Activated naive CD8-positive, alpha-beta T cell treated with anti-CD3 and anti-CD28 coated beads, Interleukin-2, amount 10 ng/mL, durations not matched to agents 7 days and 5 days (primary cell): ENCODE measurements at regions not wholly inside any gene's neighbourhood (a gene's known extent, or its start where the extent isn't known, plus 50 kb on each side); places are given as distances from the start of the nearest gene placed in this dataset.
"Not testable (repeated sequence)": the region's sequence is repeated elsewhere in the genome, so short reads cannot be mapped to it uniquely, and the experiment has no call there.

ENCODE experiments used
- ATAC-seq: fragments of 150-1000 bp; cut with Tn5 transposase; one replicate; pipeline ENCODE4 v1.10.0; 2021; ENCODE audit warnings: low read depth, moderate library complexity
- POLR2A ChIA-PET: fragments of 350-600 bp; sonication (Branson Sonifier 250); formaldehyde crosslinking; loops from one replicate; lab custom pipeline; 2021; ENCODE audit warnings: antibody characterized with exemption; lab: Charles Lee
- DNase-seq: peaks from one replicate; pipeline ENCODE4 v3.0.0; 2021
- H3K27ac Mint-ChIP-seq: one replicate; pipeline ENCODE4 v1.8.0; 2022; ENCODE audit warnings: mild to moderate bottlenecking, mixed read lengths
- H3K27me3 Mint-ChIP-seq: one replicate; pipeline ENCODE4 v1.8.0; 2022; ENCODE audit warnings: mild to moderate bottlenecking, moderate library complexity, mixed read lengths
- H3K36me3 Mint-ChIP-seq: one replicate; pipeline ENCODE4 v1.8.0; 2021; ENCODE audit warnings: mild to moderate bottlenecking, mixed read lengths
- H3K4me1 Mint-ChIP-seq: one replicate; pipeline ENCODE4 v1.8.0; 2021; ENCODE audit warnings: mixed read lengths
- H3K4me3 Mint-ChIP-seq: one replicate; pipeline ENCODE4 v1.8.0; 2022; ENCODE audit warnings: mild to moderate bottlenecking, moderate library complexity, mixed read lengths
- H3K9me3 Mint-ChIP-seq: one replicate; pipeline ENCODE4 v1.8.0; 2021; ENCODE audit warnings: mixed read lengths

DNA sequence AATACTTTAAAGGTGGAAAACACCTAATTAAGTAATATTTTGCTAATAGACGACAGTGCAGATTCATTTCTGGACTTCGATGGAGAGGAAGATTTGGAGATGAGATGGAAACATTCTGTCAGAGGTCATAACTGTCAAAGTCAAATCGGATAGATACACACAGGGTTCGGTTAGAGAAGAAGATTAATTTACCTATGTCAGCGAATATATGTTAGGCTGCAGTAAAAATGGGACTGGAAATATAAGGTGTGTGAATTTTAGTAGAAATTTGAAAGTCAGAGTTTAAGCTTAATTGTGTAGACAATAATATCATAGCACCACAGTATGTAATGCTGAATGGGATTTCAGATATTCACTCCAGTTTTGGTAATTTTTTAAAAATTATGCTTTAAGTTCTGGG, 1020.3 kb upstream of the ACO1 start:
- Mint-ChIP-seq H3K9me3 (peaks cover 3% of the 10 kb centered on the region), H3K27me3 (no peaks in the 10 kb centered on the region), H3K4me3 (no peak overlapping the region), H3K4me1 (no peaks in the 10 kb centered on the region), H3K36me3 (no peaks in the 10 kb centered on the region), H3K27ac (no peak overlapping the region)
- DNase-seq = no peak
- no peak for ATAC-seq
- POLR2A ChIA-PET = no interaction called here

DNA sequence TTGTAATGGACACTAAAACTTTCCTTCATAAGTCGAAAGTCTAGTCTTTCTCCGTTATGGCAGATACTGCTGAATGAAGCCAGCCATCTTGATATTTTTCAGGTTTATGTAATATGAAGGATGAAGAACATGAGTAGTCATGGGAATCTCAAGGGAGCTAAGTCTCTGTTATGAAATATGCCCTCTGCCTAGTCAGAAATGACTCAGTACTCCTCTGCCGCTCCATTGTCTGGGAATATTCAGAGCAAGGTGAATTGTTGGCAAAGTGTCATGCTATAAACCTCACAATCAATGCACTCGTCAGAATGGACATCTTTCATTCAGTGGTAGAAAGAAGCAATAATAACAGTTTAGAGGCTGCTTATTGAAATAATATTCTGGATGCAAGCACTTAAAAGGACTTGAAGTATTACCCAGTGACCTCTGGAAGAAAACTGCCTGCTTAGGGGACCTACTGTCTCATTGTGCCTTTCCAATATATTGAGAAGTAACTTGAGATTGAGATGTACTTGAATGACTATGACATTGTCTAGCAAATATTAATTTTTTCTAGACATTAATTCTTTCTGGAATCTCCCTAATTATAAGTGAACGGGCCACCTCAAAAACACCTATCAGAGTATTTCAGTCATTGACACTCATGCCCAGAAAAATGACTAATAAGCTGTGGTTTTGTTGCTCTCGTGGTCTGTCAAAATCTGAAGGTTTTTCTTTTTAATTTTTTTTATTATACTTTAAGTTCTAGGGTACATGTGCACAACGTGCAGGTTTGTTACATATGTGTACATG, 1011.5 kb upstream of the ACO1 start:
- ATAC-seq = no peak
- Mint-ChIP-seq H3K27me3 (no peaks in the 10 kb centered on the region), H3K36me3 (peaks cover 4% of the 10 kb centered on the region), H3K27ac (no peak overlapping the region), H3K4me3 (no peak overlapping the region), H3K4me1 (no peaks in the 10 kb centered on the region), H3K9me3 (peaks cover 2% of the 10 kb centered on the region)
- DNase-seq = no peak
- POLR2A ChIA-PET = no interaction called here

DNA sequence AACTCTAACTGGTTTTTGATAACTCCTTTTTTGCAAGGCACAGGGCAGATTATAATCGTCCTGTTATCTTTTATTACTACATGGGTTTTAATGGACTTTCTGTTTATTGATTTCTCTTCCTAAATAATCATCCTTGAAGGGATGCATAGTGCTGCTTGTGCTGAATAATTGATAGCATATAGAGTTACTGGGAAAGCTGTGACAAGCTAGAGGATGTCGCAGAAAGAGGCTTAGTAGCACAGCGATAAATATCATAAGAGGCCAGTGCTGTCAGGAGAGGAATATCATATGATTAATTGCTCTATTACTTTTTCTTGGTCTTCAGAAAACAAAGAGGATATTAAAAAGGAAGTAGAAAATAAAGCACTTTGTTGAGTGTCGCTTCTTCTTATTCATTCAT, 1007.1 kb upstream of the ACO1 start:
- H3K9me3 Mint-ChIP-seq = peaks cover 6% of the 10 kb centered on the region
- POLR2A ChIA-PET = no interaction called here

DNA sequence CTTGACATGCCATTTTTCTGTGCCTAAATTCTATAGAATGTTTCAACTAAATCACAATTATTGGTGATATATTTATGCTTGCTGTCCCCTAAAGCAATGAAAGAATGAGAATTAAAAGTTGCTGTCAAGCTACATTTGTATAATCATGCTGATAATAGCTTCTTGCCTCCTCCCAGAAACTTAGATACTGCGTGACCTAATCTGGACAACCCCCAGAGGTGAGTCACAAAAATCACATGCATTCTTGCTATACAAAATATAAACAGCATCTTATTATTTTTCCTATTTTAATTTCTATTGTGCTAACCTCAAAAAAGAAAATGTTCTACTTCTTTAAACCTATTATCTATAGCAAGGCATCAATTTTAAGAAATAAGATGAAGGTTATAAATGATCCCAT, 995.8 kb upstream of the ACO1 start:
- POLR2A ChIA-PET = no interaction called here
- ATAC-seq (no peak), DNase-seq (no peak)
- Mint-ChIP-seq H3K9me3 (peaks cover 1% of the 10 kb centered on the region), H3K27ac (no peak overlapping the region), H3K4me1 (peaks cover 6% of the 10 kb centered on the region), H3K27me3 (no peaks in the 10 kb centered on the region), H3K36me3 (peaks cover 4% of the 10 kb centered on the region), H3K4me3 (no peak overlapping the region)

More for the DNA sequence above, 1007.1 kb upstream of the ACO1 start:
- H3K27me3 Mint-ChIP-seq = no peaks in the 10 kb centered on the region
- no peaks in the 10 kb centered on the region for H3K4me1 Mint-ChIP-seq
- no peak overlapping the region for H3K27ac Mint-ChIP-seq
- H3K4me3 Mint-ChIP-seq = no peak overlapping the region
- no peak for ATAC-seq
- peaks cover 4% of the 10 kb centered on the region for H3K36me3 Mint-ChIP-seq
- no peak for DNase-seq

DNA sequence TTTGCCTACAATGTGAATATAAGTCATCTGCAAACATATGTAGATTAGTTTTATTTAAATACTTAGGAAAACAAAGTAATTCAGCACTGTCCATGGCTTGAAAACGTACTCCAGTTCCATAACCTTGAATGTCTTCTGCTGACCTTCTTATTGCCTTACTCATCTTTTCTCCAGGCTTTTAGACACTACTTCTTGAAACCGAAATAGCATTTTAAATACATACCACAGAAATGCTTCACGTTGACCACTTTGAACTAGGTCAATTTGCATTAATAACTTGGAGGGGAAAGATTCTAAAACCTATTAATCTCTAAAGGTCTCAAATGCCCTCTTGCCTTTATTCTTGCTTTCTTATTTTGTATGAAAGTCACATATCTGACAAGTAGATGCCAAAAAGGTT, 995.4 kb upstream of the ACO1 start:
- H3K27ac Mint-ChIP-seq = no peak overlapping the region
- ATAC-seq = no peak
- DNase-seq = no peak
- peaks cover 1% of the 10 kb centered on the region for H3K9me3 Mint-ChIP-seq
- H3K36me3 Mint-ChIP-seq = peaks cover 4% of the 10 kb centered on the region
- POLR2A ChIA-PET = no interaction called here
- H3K4me3 Mint-ChIP-seq = no peak overlapping the region
- peaks cover 6% of the 10 kb centered on the region for H3K4me1 Mint-ChIP-seq
- H3K27me3 Mint-ChIP-seq = no peaks in the 10 kb centered on the region

DNA sequence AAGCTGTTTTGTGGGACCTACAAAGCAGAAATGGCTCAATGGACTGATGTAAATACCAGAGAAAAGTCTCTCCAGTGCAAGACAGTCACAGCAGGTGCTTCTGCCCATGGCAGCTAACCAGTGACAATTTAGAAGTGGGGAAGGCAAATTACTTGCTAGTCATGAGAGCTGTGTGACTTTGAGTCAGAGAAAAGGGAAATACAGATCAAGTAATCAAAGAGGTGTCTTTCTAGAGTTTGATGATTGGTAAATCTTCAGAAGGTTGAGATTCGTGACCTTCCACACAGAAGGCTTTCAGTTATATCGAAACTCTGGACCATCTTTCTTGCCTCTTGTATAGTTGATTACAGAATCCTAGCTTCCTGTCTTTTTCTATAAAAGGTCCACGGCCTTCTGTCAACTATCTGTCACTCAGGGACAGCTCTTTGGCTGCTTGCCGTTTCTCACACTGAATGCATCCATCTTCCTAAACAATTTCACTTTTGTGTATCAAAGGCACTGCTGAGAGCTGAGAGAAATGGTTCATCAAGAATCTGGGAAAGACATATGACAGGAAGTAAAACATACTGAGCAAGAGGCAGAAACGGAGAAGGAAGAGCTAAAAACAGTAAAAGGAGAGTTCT, 993.9 kb upstream of the ACO1 start:
- no peak for DNase-seq
- H3K27ac Mint-ChIP-seq = peak overlapping the region; percentile 65
- peaks cover 4% of the 10 kb centered on the region for H3K36me3 Mint-ChIP-seq
- POLR2A ChIA-PET = no interaction called here
- ATAC-seq = no peak
- peak overlapping the region; percentile 44 for H3K4me3 Mint-ChIP-seq
- H3K9me3 Mint-ChIP-seq = peaks cover 1% of the 10 kb centered on the region
- H3K27me3 Mint-ChIP-seq = no peaks in the 10 kb centered on the region
- peaks cover 6% of the 10 kb centered on the region for H3K4me1 Mint-ChIP-seq

DNA sequence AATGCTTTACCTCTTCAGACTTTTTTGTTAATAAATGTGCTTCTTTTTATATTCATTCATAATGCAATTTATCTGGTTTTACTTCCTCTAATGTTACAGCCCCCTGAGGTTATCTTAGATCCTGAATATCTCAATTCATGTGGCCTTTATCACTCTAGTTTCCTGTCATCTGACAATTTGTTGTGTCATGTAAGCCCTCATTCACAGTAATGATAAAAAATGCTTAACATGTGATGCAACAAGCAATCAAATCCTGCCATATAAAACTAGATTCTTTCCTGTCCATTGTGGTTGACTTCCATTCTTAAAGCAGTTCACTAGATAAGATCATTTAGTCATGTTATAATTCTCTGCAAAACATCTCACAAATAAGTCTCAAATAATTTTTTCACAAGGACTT, 991.2 kb upstream of the ACO1 start:
- ATAC-seq = no peak
- Mint-ChIP-seq H3K4me1 (peaks cover 6% of the 10 kb centered on the region), H3K9me3 (peaks cover 1% of the 10 kb centered on the region)

DNA sequence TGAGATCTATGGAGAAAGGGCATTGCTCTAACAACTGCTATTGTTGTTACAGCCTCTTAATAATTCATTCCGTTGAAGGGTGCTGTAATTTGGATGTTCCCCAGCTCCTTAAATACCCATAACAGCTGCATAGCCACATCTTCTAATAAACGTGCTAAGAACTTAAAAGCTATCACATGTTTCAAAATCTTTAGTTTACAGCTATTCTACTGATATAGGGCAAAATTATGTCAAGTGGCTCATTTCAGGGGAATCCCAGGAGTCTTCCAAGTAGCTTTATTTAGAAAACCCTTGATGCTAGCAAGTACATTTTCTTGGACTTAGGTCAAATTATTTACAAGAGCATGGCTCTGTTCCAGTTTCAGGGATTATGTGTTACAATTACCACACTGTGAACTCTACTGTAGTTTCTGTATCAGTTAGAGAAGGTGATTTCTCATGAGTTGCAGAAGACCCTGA, 990.4 kb upstream of the ACO1 start:
- H3K9me3 Mint-ChIP-seq = peaks cover 1% of the 10 kb centered on the region
- H3K4me3 Mint-ChIP-seq = no peak overlapping the region
- peaks cover 6% of the 10 kb centered on the region for H3K4me1 Mint-ChIP-seq
- POLR2A ChIA-PET = no interaction called here
- DNase-seq (no peak), ATAC-seq (no peak)
- peaks cover 4% of the 10 kb centered on the region for H3K36me3 Mint-ChIP-seq
- no peaks in the 10 kb centered on the region for H3K27me3 Mint-ChIP-seq
- no peak overlapping the region for H3K27ac Mint-ChIP-seq

More for the DNA sequence above, 991.2 kb upstream of the ACO1 start:
- POLR2A ChIA-PET = no interaction called here
- Mint-ChIP-seq H3K27me3 (no peaks in the 10 kb centered on the region), H3K27ac (no peak overlapping the region), H3K4me3 (no peak overlapping the region), H3K36me3 (peaks cover 4% of the 10 kb centered on the region)
- no peak for DNase-seq

DNA sequence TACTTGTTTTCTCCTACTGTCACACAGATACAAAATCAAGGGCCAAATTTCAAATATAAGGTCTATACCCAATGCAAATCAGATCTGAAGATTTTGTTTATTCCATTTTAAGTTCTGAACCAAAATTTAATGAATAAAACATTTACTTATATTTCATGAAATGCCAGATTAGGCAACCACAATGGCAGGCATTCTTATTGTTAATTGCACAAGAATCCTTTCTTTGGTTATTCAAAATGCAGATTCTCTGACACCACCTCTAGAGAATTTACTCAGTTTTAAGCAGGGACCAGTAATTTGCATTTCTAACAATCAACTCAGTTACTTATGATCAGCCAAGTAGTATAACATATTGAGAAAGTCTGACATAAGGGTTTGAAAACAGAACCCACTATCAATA, 972.4 kb upstream of the ACO1 start:
- POLR2A ChIA-PET = no interaction called here
- peaks cover 1% of the 10 kb centered on the region for H3K36me3 Mint-ChIP-seq

DNA sequence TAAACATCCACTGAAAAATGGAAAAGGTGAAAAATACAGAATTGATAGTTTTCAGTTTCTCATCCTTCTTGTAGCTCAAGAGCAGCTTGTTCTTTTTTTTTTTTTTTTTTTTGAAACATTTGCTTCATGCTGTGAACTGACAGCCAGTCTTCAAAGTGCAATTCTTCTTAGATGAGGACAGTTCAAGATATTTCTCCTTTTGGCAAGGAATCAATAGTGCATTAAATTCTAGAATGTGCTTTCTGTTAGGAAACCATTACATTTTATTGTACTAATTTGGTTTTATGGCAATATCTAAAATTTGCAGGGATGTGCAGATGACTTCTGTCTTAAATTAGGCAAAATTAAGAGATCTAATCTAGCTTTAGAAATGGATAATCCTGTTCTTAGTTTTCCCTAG, 969.3 kb upstream of the ACO1 start:
- H3K4me3 Mint-ChIP-seq = no peak overlapping the region
- no peaks in the 10 kb centered on the region for H3K4me1 Mint-ChIP-seq
- ATAC-seq = no peak
- POLR2A ChIA-PET = no interaction called here
- peaks cover 1% of the 10 kb centered on the region for H3K36me3 Mint-ChIP-seq
- no peak overlapping the region for H3K27ac Mint-ChIP-seq
- H3K9me3 Mint-ChIP-seq = peaks cover 4% of the 10 kb centered on the region
- H3K27me3 Mint-ChIP-seq = no peaks in the 10 kb centered on the region
- DNase-seq = no peak

More for the DNA sequence above, 972.4 kb upstream of the ACO1 start:
- H3K9me3 Mint-ChIP-seq = peaks cover 6% of the 10 kb centered on the region
- ATAC-seq (no peak), DNase-seq (no peak)
- H3K4me1 Mint-ChIP-seq = no peaks in the 10 kb centered on the region
- H3K4me3 Mint-ChIP-seq = no peak overlapping the region
- H3K27me3 Mint-ChIP-seq = no peaks in the 10 kb centered on the region
- no peak overlapping the region for H3K27ac Mint-ChIP-seq

DNA sequence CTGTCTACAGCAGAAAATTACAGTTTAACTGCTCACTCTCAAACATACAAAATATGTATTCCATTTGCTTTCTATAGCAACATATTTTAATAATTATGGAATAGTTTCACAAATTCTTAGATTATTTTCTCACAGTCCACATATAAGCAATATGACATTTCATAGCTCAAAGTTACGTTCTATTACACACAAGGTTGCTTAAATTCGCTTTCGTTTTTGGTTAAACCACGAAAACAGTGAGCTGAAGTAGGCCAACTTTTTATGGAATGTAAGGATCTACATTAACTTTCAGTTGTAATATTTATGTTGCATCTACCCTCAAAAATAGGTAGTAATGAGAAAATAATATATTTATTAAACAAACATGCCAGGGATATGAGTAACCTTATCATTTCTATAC, 966.0 kb upstream of the ACO1 start:
- H3K27me3 Mint-ChIP-seq = no peaks in the 10 kb centered on the region
- peaks cover 7% of the 10 kb centered on the region for H3K9me3 Mint-ChIP-seq
- no peaks in the 10 kb centered on the region for H3K36me3 Mint-ChIP-seq
- no peak overlapping the region for H3K4me3 Mint-ChIP-seq
- no peak overlapping the region for H3K27ac Mint-ChIP-seq
- H3K4me1 Mint-ChIP-seq = no peaks in the 10 kb centered on the region
- ATAC-seq (no peak), DNase-seq (no peak)
- POLR2A ChIA-PET = no interaction called here

DNA sequence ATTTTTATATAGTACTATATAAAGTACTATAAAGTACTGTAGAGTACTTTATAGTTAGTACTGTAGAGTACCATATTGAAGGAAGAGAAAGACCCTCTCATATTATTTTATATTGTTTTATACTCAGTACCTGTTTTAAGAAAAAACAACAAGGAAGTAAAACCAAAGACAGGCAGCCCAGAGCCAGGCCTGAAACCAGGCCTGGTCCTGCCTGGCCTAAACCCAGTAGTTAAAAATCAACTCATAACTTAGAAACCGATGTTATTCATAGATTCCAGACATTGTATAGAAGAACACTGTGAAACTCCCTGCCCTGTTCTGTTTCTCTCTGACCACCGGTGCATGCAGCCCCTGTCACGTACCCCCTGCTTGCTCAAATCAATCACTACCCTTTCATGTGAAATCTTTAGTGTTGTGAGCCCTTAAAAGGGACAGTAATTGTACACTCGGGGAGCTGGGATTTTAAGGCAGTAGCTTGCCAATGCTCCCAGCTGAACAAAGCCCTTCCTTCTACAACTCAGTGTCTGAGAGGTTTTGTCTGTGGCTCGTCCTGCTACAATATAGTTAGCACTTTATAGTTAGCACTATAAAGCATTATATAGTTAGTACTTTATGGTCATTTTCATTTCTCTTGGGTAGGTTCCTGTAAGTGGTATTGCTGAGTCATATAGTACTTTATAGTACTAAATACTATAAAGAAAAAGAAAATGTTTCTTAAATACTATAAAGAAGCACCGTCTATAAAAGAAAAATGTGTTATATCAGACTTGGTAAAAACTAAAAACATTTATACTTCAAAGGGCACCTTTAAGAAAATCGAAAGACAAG, 940.6 kb upstream of the ACO1 start:
- H3K36me3 Mint-ChIP-seq, H3K4me1 Mint-ChIP-seq, DNase-seq, H3K27me3 Mint-ChIP-seq, H3K27ac Mint-ChIP-seq, ATAC-seq, H3K4me3 Mint-ChIP-seq, H3K9me3 Mint-ChIP-seq, POLR2A ChIA-PET: not testable (repeated sequence)

DNA sequence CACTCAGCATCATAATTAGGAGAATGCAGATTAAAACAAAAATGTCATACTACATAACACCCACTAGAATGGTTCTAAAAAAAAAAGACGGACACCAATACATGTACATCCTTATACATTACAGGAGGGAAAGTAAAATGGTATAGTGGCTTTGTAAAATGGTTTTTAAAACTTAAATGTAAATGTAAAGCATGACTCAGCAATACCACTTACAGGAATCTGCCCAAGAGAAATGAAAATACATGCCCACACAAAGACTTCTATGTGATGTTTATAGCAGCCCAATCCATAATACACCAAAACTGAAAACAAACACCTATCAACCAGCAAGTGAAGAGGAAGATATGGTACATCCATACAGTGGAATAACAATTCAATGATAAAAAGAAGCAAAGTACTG, 939.1 kb upstream of the ACO1 start:
- no peaks in the 10 kb centered on the region for H3K27me3 Mint-ChIP-seq
- peaks cover 4% of the 10 kb centered on the region for H3K9me3 Mint-ChIP-seq
- no peak overlapping the region for H3K4me3 Mint-ChIP-seq
- no peak overlapping the region for H3K27ac Mint-ChIP-seq
- H3K4me1 Mint-ChIP-seq = no peaks in the 10 kb centered on the region
- DNase-seq (no peak), ATAC-seq (no peak)
- H3K36me3 Mint-ChIP-seq = no peaks in the 10 kb centered on the region
- POLR2A ChIA-PET = no interaction called here
